ENCODE measurements at regions not wholly inside any gene's neighbourhood (a gene's known extent, or its start where the extent isn't known, plus 50 kb on each side); places are given as distances from the start of the nearest gene placed in this dataset.

GRCh38 chr10:128994598-128995143 is 472.4 kb upstream of the MGMT start:
- FAIRE-seq (no peak), DNase-seq (ENCODE audit: low read depth, low spot score) (no peak)
- Histone ChIP-seq H3K9me1 (replicated peaks; ENCODE audit: control insufficient read depth, extremely low read depth, insufficient read depth, low read length) (no peaks in the 10 kb centered on the region), H3K27me3 (ENCODE audit: control insufficient read depth in 2 of 2, insufficient read depth in 2 of 2, low read length in 2 of 2) (no peaks in the 10 kb centered on the region), H4K20me1 (replicated peaks; ENCODE audit: control insufficient read depth, extremely low read depth, insufficient read depth, low read length) (no peaks in the 10 kb centered on the region), H3K4me3 (replicated peaks in 1 of 3; ENCODE audit: insufficient read depth in 1 of 3, low read depth in 1 of 3, low read length in 3 of 3) (no peak overlapping the region), H3K27ac (ENCODE audit: insufficient read depth, low read depth, low read length) (no peak overlapping the region), H3K4me2 (ENCODE audit: insufficient read depth, low read length) (no peak overlapping the region), H3K36me3 (ENCODE audit: control insufficient read depth in 2 of 2, extremely low read depth in 1 of 2, insufficient read depth in 2 of 2, low read length in 2 of 2) (no peaks in the 10 kb centered on the region), H3K79me2 (ENCODE audit: control insufficient read depth, insufficient read depth, low read length) (no peaks in the 10 kb centered on the region), H3K9ac (replicated peaks; ENCODE audit: extremely low read depth, insufficient read depth, low read length) (no peak overlapping the region), H3K9me3 (replicated peaks; ENCODE audit: control insufficient read depth, insufficient read depth, low read length) (no peaks in the 10 kb centered on the region), H3K4me1 (ENCODE audit: control insufficient read depth, extremely low read depth, insufficient read depth, low read length) (no peaks in the 10 kb centered on the region), H2AFZ (ENCODE audit: low read depth, low read length) (no peak overlapping the region)
- no peak for TF ChIP-seq MYC (IDR thresholded peaks at IDR 0.05; ENCODE audit: low read depth, low read length)
- TF ChIP-seq GATA2 (IDR thresholded peaks at IDR 0.05; ENCODE audit: insufficient read depth, insufficient read length, low read depth, low read length), result no peak
- TF ChIP-seq MAX (IDR thresholded peaks at IDR 0.05; ENCODE audit: insufficient read depth, insufficient read length), result no peak
- TF ChIP-seq POLR2AphosphoS5 (IDR thresholded peaks at IDR 0.05; ENCODE audit: insufficient read depth, low read depth, low read length), result no peak
- no peak for TF ChIP-seq FOS (IDR thresholded peaks at IDR 0.05; ENCODE audit: borderline replicate concordance, insufficient read depth, low read length)
- TF ChIP-seq CTCF (IDR thresholded peaks at IDR 0.05; ENCODE audit: extremely low read depth in 1 of 2, insufficient read depth in 1 of 2, low read depth in 1 of 2, low read length in 2 of 2), result no peak
- no peak for TF ChIP-seq JUN (IDR thresholded peaks at IDR 0.05; ENCODE audit: borderline replicate concordance, insufficient read depth, insufficient read length, low read depth)
- no peak for TF ChIP-seq POLR2A (IDR thresholded peaks at IDR 0.05; ENCODE audit: low read depth, low read length)
- no peak for TF ChIP-seq EZH2 (IDR thresholded peaks at IDR 0.05; ENCODE audit: borderline replicate concordance, low read depth, low read length, severe bottlenecking)
- ChIA-PET CTCF (no interaction called here), POLR2A (no interaction called here)
- dilution Hi-C loops (cut with MboI; ENCODE audit: extremely low pct_ligation_motif_present, low sequenced_read_pairs), result no loop called here
- intact Hi-C loops (cut with micrococcal nuclease), result no loop called here
- no TSS peak for BruUV-seq (replicated peaks)
